K562 (cell line): ENCODE measurements at regions not wholly inside any gene's neighbourhood (a gene's known extent, or its start where the extent isn't known, plus 50 kb on each side); places are given as distances from the start of the nearest gene placed in this dataset.

Experiments used
- ATAC-seq: fragments of 200-7000 bp; cut with Tn5 transposase; 3 replicates; pipeline ENCODE4 v1.9.1; 2020; ENCODE audit warnings: moderate library complexity
- BruUV-seq: library from RNA; stranded (reverse); fragments of 400-500 nt; replicated peaks from 2 replicates; lab custom pipeline; 2021; lab: Mats Ljungman, UMichigan
- CTCF ChIA-PET: fragments of 300-600 bp; formaldehyde crosslinking; extraction: SDS; loops from one replicate; lab custom pipeline; 2021; ENCODE audit warnings: low intra/inter-chr PET ratio; lab: Yijun Ruan, JAX
- POLR2A ChIA-PET: fragments of 300-600, 350-650 bp; sonication (Branson Sonifier 250); formaldehyde crosslinking; extraction: SDS; loops from one replicate; lab custom pipeline; 2021; ENCODE audit warnings: antibody characterized with exemption, inconsistent platforms; lab: Yijun Ruan, JAX
- DNase-seq, 4 experiments: peaks; one replicate each; pipeline versions ENCODE4 v3.0.0 to v3.0.0-alpha.2; 2011 to 2018; ENCODE audit warnings: low spot score in 3 of 4, mixed read lengths in 3 of 4; ENCODE audit errors: extremely low read depth in 1 of 4
- FAIRE-seq: peaks from 2 replicates; lab custom pipeline; 2011; peaks lifted over from hg19 to GRCh38; lab: Jason Lieb, UNC
- H2AFZ ChIP-seq: 2 replicates; pipeline ENCODE4 v1.6.0; 2011; ENCODE audit warnings: low read depth, low read length, control low read depth, inconsistent platforms
- H3K27ac ChIP-seq: fragments of 200-600 bp; 3 replicates; pipeline ENCODE4 v1.8.0; 2011; ENCODE audit warnings: low read depth, mild to moderate bottlenecking, control low read depth, inconsistent platforms, low read length, moderate library complexity, mixed read lengths; ENCODE audit errors: extremely low read depth
- H3K27me3 ChIP-seq, 2 experiments: fragments of 300-600 bp in 1 of 2; 2 replicates in 1 of 2; 3 replicates in 1 of 2; pipeline versions ENCODE4 v1.6.0 to v1.8.0; 2011; ENCODE audit warnings: inconsistent platforms in 2 of 2, low read length in 2 of 2, mild to moderate bottlenecking in 1 of 2, mixed read lengths in 1 of 2, moderate library complexity in 1 of 2; ENCODE audit not compliant: control insufficient read depth in 2 of 2, insufficient read depth in 2 of 2
- H3K36me3 ChIP-seq: fragments of 300-600 bp; 3 replicates; pipeline ENCODE4 v1.8.0; 2011; ENCODE audit warnings: mild to moderate bottlenecking, low read length, inconsistent platforms; ENCODE audit not compliant: control insufficient read depth, insufficient read depth
- H3K4me1 ChIP-seq, 2 experiments: fragments of 200-600 bp in 1 of 2; replicated peaks in 1 of 2; 2 replicates in 1 of 2; 3 replicates in 1 of 2; pipeline versions ENCODE4 v1.5.1 to v1.8.0; 2011; ENCODE audit warnings: inconsistent platforms in 2 of 2, low read length in 2 of 2, mild to moderate bottlenecking in 1 of 2, mixed read lengths in 1 of 2, moderate library complexity in 1 of 2; ENCODE audit not compliant: control insufficient read depth in 2 of 2, insufficient read depth in 2 of 2
- H3K4me2 ChIP-seq: 2 replicates; pipeline ENCODE4 v1.6.1; 2011; ENCODE audit warnings: low read length, control low read depth, inconsistent platforms, mixed read lengths; ENCODE audit not compliant: insufficient read depth
- H3K4me3 ChIP-seq: fragments of 200-600 bp; sonication (generic), shearing (Covaris generic); 2 replicates; pipeline ENCODE4 v1.5.1; 2016; ENCODE audit warnings: control low read depth, inconsistent platforms
- H3K79me2 ChIP-seq: fragments of 200-600 bp; 3 replicates; pipeline ENCODE4 v1.8.0; 2011; ENCODE audit warnings: low read length, inconsistent platforms; ENCODE audit not compliant: control insufficient read depth, insufficient read depth
- H3K9ac ChIP-seq, 2 experiments: 2 replicates each; pipeline versions ENCODE4 v1.6.0 to v1.6.1; 2011; ENCODE audit warnings: low read depth in 2 of 2, low read length in 2 of 2, control low read depth in 1 of 2, inconsistent platforms in 1 of 2, mild to moderate bottlenecking in 1 of 2, mixed read lengths in 1 of 2; ENCODE audit not compliant: insufficient read depth in 1 of 2
- H3K9me1 ChIP-seq: one replicate; pipeline ENCODE4 v1.6.0; 2011; ENCODE audit warnings: inconsistent platforms, mild to moderate bottlenecking, low read length, moderate library complexity; ENCODE audit not compliant: control insufficient read depth, insufficient read depth
- H3K9me3 ChIP-seq: replicated peaks from 2 replicates; pipeline ENCODE4 v1.5.1; 2011; ENCODE audit warnings: low read depth, low read length, inconsistent platforms; ENCODE audit not compliant: control insufficient read depth, insufficient read depth
- H4K20me1 ChIP-seq: replicated peaks from 2 replicates; pipeline ENCODE4 v1.6.1; 2011; ENCODE audit warnings: low read length, inconsistent platforms, mixed read lengths; ENCODE audit not compliant: control insufficient read depth, insufficient read depth
- BCOR ChIP-seq: fragments of 450-650 bp; IDR thresholded peaks from 2 replicates; pipeline ENCODE4 v1.6.1; 2016
- CHD7 ChIP-seq: fragments of 200-600 bp; sonication (generic); IDR thresholded peaks from one replicate; pipeline ENCODE4 v1.6.1; 2012; ENCODE audit warnings: mild to moderate bottlenecking, low read depth, low read length, inconsistent platforms
- KAT2B ChIP-seq: IDR thresholded peaks from one replicate; pipeline ENCODE4 v1.6.1; 2012; ENCODE audit warnings: low read depth, mild to moderate bottlenecking, control low read depth, inconsistent platforms, low read length, moderate library complexity
- KDM2B ChIP-seq: fragments of 250-450 bp; sonication (Bioruptor Pico); IDR thresholded peaks from 2 replicates; pipeline ENCODE4 v1.8.0; 2021; ENCODE audit warnings: mild to moderate bottlenecking, moderate library complexity
- MCM5 ChIP-seq: fragments of 450-650 bp; IDR thresholded peaks from 2 replicates; pipeline ENCODE4 v1.6.1; 2016; ENCODE audit warnings: low read depth
- PKNOX1 ChIP-seq: fragments of 450-650 bp; IDR thresholded peaks from 2 replicates; pipeline ENCODE4 v1.6.1; 2016
- RBM17 ChIP-seq: fragments of 200-400 bp; formaldehyde crosslinking; IDR thresholded peaks from 2 replicates; pipeline ENCODE4 v1.6.1; 2017; ENCODE audit warnings: low read depth, mild to moderate bottlenecking, low read length, borderline replicate concordance
- TCF3 ChIP-seq: sonication (generic); formaldehyde crosslinking; IDR thresholded peaks from 2 replicates; pipeline ENCODE4 v1.4.0; 2020; ENCODE audit warnings: mild to moderate bottlenecking, missing genetic modification reagents
- TRIM24 ChIP-seq, 2 experiments: fragments of 450-650 bp; IDR thresholded peaks; 2 replicates each; pipeline ENCODE4 v1.6.1; 2016
- ZBTB1 ChIP-seq: sonication (generic); formaldehyde crosslinking; IDR thresholded peaks from 2 replicates; pipeline ENCODE4 v1.8.1; 2023; ENCODE audit warnings: missing genetic modification reagents, low read depth, mild to moderate bottlenecking, borderline replicate concordance
- ZNF280B ChIP-seq: fragments of 250-450 bp; sonication (Bioruptor Pico); IDR thresholded peaks from 2 replicates; pipeline ENCODE4 v1.5.1; 2021; ENCODE audit warnings: mild to moderate bottlenecking
- WGBS: fragments of 100-300 bp; shearing (Covaris generic); methylation state at CpG from one replicate; pipeline ENCODE4 v1.1.6; 2016; ENCODE audit warnings: low coverage, mixed read lengths; ENCODE audit not compliant: insufficient coverage; ENCODE audit errors: missing lambda C conversion rate; 5-methylcytosine and 5-hydroxymethylcytosine counted together
- in situ Hi-C: fragments of 300-500 bp; cut with MboI; formaldehyde crosslinking; loops from 4 replicates; pipeline ENCODE4 v1.15.0; 2018; ENCODE audit warnings: inconsistent platforms, mixed read lengths
- intact Hi-C: fragments of 100-400 bp; cut with micrococcal nuclease; formaldehyde crosslinking; loops from 2 replicates; pipeline ENCODE4 v1.14.2; 2022

GRCh38 chr1:98391175-98391574 lies 270.3 kb upstream of the SNX7 start:
- Histone ChIP-seq H3K27ac (no peak overlapping the region), H3K4me2 (no peak overlapping the region), H3K9me1 (no peaks in the 10 kb centered on the region), H3K79me2 (no peaks in the 10 kb centered on the region), H4K20me1 (no peaks in the 10 kb centered on the region), H3K9me3 (no peaks in the 10 kb centered on the region), H2AFZ (no peak overlapping the region), H3K4me3 (no peak overlapping the region), H3K9ac (no peak overlapping the region), H3K36me3 (no peaks in the 10 kb centered on the region), H3K4me1 (no peaks in the 10 kb centered on the region), H3K27me3 (no peaks in the 10 kb centered on the region)
- 0% methylated on average over 1 of the region's 1 CpG for WGBS
- FAIRE-seq (no peak), DNase-seq (no peak), ATAC-seq (no peak)
- intact Hi-C loops: no loop called here
- POLR2A ChIA-PET: no interaction called here
- in situ Hi-C loops: no loop called here
- no TSS peak for BruUV-seq
- CTCF ChIA-PET: no interaction called here
- TF ChIP-seq KAT2B (no peak), TCF3 (CRISPR knock-in tag) (no peak), ZNF280B (CRISPR knock-in tag) (no peak), KDM2B (CRISPR knock-in tag) (no peak), ZBTB1 (CRISPR knock-in tag) (no peak), MCM5 (no peak), TRIM24 (IDR thresholded peaks at IDR 0.05) (no peak), PKNOX1 (no peak), CHD7 (no peak), BCOR (no peak), RBM17 (no peak)
